ENCODE measurements at regions not wholly inside any gene's neighbourhood (a gene's known extent, or its start where the extent isn't known, plus 50 kb on each side); places are given as distances from the start of the nearest gene placed in this dataset.

DNA sequence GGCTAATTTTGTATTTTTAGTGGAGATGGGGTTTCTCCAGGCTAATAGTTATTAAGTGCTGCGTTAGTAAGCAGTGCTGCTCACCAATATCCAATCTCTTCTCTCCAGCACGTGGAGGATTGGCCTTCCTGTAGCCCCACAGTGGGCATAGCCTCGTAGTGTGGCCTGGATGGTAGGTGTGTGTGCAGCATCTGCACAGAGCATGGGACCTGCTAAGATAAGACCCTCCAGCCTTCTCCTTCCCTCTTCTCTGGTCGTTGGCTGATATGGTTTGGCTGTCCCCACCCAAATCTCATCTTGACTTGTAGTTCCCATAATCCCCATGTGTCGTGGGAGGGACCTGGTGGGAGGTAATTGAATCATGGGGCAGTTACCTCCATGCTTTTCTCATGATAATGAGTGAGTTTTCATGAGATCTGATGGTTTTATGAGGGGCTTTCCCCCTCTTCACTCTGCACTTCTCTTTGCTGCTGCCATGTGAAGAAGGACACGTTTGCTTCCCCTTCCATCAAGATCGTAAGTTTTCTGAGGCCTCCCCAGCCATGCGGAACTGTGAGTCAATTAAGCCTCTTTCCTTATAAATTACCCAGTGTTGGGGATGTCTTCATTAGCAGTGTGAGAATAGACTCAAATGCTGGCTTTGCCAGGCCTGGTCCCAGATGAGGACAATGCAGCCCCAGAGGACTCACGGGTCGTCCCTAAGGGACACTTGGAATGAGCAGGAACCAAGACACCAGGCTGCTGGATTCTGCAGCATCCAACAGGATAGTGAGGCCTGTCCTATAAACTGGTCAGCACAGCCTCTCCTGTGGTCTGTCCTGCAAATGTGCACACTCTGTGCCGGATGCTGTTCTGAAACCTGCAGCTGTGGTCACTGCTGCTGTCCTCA is 63.4 kb upstream of the AFDN start (continued):
- no peak for TF ChIP-seq MYNN (CRISPR knock-in tag; IDR thresholded peaks at IDR 0.05; ENCODE audit: low read depth)
- no peak for TF ChIP-seq SYNCRIP (IDR thresholded peaks at IDR 0.05; ENCODE audit: insufficient read depth, low read depth, low read length)
- TF ChIP-seq, protein P1, sequence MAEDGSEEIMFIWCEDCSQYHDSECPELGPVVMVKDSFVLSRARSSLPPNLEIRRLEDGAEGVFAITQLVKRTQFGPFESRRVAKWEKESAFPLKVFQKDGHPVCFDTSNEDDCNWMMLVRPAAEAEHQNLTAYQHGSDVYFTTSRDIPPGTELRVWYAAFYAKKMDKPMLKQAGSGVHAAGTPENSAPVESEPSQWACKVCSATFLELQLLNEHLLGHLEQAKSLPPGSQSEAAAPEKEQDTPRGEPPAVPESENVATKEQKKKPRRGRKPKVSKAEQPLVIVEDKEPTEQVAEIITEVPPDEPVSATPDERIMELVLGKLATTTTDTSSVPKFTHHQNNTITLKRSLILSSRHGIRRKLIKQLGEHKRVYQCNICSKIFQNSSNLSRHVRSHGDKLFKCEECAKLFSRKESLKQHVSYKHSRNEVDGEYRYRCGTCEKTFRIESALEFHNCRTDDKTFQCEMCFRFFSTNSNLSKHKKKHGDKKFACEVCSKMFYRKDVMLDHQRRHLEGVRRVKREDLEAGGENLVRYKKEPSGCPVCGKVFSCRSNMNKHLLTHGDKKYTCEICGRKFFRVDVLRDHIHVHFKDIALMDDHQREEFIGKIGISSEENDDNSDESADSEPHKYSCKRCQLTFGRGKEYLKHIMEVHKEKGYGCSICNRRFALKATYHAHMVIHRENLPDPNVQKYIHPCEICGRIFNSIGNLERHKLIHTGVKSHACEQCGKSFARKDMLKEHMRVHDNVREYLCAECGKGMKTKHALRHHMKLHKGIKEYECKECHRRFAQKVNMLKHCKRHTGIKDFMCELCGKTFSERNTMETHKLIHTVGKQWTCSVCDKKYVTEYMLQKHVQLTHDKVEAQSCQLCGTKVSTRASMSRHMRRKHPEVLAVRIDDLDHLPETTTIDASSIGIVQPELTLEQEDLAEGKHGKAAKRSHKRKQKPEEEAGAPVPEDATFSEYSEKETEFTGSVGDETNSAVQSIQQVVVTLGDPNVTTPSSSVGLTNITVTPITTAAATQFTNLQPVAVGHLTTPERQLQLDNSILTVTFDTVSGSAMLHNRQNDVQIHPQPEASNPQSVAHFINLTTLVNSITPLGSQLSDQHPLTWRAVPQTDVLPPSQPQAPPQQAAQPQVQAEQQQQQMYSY (CRISPR knock-in tag; IDR thresholded peaks at IDR 0.05), result no peak
- TF ChIP-seq XBP1 (CRISPR knock-in tag; IDR thresholded peaks at IDR 0.05), result no peak
- TF ChIP-seq MAF1 (CRISPR knock-in tag; IDR thresholded peaks at IDR 0.05; ENCODE audit: borderline replicate concordance), result no peak
- peak; percentile 40; the same call in 1 of the 2 replicates for TF ChIP-seq SALL1 (CRISPR knock-in tag; IDR thresholded peaks at IDR 0.05)
- TF ChIP-seq ZNF225 (CRISPR knock-in tag; IDR thresholded peaks at IDR 0.05), result peak; percentile 35; the same call in 1 of the 2 replicates
- TF ChIP-seq, protein P2, sequence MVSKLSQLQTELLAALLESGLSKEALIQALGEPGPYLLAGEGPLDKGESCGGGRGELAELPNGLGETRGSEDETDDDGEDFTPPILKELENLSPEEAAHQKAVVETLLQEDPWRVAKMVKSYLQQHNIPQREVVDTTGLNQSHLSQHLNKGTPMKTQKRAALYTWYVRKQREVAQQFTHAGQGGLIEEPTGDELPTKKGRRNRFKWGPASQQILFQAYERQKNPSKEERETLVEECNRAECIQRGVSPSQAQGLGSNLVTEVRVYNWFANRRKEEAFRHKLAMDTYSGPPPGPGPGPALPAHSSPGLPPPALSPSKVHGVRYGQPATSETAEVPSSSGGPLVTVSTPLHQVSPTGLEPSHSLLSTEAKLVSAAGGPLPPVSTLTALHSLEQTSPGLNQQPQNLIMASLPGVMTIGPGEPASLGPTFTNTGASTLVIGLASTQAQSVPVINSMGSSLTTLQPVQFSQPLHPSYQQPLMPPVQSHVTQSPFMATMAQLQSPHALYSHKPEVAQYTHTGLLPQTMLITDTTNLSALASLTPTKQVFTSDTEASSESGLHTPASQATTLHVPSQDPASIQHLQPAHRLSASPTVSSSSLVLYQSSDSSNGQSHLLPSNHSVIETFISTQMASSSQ (IDR thresholded peaks at IDR 0.05; ENCODE audit: low read depth), result no peak
- TF ChIP-seq, protein P2 (CRISPR knock-in tag; IDR thresholded peaks at IDR 0.05; ENCODE audit: borderline replicate concordance), result 0 out of 2 replicates have a peak, but pooled peaks have one; percentile 48
- no peak for TF ChIP-seq HES4 (CRISPR knock-in tag; IDR thresholded peaks at IDR 0.05; ENCODE audit: borderline replicate concordance)
- TF ChIP-seq ZNF234 (CRISPR knock-in tag; conservative IDR thresholded peaks at IDR 0.05), result no peak
- TF ChIP-seq ZNF274 (CRISPR knock-in tag; IDR thresholded peaks at IDR 0.05), result no peak
- TF ChIP-seq PHF8 (CRISPR knock-in tag; IDR thresholded peaks at IDR 0.05), result no peak
- TF ChIP-seq, protein P3, sequence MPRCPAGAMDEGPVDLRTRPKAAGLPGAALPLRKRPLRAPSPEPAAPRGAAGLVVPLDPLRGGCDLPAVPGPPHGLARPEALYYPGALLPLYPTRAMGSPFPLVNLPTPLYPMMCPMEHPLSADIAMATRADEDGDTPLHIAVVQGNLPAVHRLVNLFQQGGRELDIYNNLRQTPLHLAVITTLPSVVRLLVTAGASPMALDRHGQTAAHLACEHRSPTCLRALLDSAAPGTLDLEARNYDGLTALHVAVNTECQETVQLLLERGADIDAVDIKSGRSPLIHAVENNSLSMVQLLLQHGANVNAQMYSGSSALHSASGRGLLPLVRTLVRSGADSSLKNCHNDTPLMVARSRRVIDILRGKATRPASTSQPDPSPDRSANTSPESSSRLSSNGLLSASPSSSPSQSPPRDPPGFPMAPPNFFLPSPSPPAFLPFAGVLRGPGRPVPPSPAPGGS (CRISPR knock-in tag; IDR thresholded peaks at IDR 0.05), result no peak
- no peak for TF ChIP-seq ZNF329 (CRISPR knock-in tag; IDR thresholded peaks at IDR 0.05; ENCODE audit: low read depth)
